Endothelial cell of hepatic sinusoid (primary cell): ENCODE measurements at regions not wholly inside any gene's neighbourhood (a gene's known extent, or its start where the extent isn't known, plus 50 kb on each side); places are given as distances from the start of the nearest gene placed in this dataset.

Experiments
- in situ Hi-C: cut with HindIII; loops from 2 replicates; pipeline ENCODE4 v1.10.0; 2017; ENCODE audit warnings: low sequenced_read_pairs

DNA sequence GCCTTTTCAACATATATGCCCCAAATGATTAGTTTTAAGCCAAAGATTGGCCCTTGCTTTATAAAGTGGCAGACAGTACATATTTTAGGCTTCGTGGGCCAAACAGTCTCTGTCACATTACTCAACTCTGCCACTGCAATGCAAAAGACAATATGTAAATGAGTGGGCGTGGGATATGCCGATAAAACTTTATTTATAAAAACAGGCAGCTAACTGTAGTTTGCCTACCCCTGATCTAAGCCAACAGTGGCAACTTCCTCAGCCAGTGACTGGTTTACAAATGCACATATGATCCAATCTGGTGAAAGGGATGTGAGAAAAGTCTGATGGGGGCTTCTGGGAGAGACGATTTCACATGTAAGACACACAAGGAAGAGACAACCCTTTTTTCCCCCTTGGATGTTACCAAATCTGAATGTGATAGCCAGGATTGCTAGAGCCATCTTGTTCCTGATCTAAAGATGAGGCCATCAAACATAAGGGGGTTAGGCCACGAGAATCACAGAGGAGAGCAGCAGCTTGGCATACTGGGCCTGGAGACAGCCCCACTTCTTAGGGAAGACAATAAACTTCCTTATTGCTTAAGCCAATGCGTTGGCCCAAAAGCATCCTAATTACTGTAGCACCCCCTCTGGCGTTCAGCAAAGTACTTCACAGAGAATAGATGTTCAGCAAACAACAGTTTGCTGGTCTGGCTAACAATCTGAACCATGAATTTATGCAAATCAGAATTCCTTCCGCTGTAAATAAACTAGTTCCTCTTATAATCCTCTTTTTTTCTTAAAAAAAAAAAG lies 75.2 kb upstream of the TMCC3 start:
- in situ Hi-C loops: no loop called here

DNA sequence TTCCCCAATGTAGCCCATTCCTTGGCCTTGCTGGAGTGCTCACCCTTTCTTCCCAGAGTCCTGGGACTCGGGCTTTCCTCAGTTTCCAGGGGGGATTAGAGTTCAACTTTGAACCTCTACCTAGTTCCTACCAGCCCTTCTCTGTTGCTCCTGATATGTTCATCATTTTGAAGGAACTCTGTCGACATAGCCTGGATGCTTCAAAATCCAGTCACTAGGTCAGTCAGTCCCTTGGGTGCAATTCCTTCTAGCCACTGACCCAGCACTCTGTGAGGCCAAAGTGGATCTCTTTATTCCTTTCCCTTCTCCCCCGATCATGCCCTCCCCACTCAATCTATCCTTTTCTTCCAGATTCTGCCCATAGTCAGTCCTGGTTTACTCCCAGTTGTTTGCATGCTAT lies 72.3 kb upstream of the TMCC3 start:
- in situ Hi-C loops: no loop called here

DNA sequence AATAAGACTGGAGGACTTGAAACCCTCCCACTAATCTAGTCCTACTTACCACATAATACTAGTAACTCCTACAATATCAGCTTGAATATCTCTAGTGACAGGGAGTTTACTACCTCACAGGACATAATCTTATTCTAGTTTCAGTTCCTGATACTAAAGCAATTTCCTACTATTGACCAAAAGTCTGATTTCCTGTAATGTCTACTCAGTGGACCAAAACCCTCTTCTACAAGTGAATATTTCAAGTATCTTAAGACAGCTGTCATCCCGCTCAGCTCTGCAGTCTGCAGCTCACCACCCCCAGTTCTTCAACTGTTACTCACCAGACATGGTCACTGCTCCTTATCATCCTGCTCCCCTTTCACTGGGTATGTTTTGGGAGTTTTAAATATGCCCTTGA lies 70.8 kb upstream of the TMCC3 start:
- in situ Hi-C loops: no loop called here

DNA sequence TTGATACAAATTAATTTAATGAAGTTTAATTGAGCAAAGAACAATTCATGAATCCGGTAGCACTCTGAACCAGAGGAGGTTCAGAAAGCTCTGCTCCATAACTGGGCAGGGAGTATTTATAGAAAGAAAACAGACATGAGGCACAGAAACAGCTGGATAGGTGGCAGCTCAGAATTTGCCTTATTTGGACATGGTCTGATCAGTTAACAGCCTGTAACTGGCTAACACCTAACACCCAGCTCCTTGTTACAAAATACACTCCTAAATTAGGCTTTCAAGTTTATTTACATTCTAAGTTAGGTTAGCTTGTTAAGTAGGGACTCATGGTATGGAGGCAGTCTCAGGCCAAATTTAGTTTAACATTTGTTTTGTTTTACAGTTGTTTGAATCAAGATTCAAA lies 67.8 kb upstream of the TMCC3 start:
- in situ Hi-C loops: no loop called here

DNA sequence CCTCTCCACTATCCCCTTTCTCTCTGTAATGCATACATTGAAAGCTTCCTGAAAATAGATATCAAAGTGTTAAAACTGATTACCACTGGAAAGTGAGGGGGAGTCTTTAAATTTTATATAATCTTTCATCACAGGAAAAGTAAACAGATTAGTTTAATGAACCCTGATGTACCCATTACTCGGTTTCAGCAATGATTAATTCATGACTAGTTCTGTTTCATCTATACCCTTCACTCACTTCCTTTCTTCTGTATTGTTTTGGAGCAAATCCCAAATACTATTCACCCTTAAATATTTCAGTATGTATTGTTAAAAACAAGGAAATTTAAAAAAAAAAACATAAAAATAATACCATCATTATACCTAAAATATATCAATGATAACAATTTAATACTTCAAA lies 67.3 kb upstream of the TMCC3 start:
- in situ Hi-C loops: no loop called here

DNA sequence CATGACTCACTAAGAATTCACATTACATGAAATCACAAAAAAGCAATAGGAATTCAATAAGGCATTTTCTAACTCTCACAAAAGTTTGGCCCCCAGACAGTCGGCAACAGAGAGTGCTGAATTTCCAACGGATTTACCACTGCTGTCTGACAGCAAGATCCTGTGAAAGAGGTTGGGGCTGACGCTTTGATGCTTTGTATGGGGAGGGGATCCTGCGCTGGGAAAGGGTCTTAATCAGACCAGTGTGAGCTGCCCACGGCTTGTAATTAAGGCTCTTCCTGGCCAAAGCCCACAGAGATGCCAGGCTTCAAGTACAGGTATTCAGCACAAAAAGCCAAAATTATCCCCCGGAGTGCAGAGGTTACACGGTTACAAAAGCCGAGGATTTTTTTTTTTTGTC lies 66.8 kb upstream of the TMCC3 start:
- in situ Hi-C loops: no loop called here

DNA sequence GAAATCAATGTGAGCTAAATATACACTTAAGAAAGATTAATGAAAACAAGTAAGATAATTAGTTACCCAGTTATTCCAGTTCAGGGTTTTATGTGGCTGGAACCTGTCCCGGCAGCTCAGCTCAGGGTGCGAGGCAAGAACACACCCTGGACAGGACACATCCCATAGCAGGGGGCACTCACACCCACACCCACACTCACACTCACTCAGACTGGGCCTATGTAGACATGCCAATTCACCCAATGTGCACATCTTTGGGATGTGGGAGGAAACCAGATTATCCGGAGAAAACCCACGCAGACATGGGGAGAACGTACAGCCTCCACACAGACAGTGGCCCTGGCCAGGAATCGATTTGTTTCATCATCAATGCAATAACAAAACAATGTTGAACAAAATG lies 66.0 kb upstream of the TMCC3 start:
- in situ Hi-C loops: no loop called here

DNA sequence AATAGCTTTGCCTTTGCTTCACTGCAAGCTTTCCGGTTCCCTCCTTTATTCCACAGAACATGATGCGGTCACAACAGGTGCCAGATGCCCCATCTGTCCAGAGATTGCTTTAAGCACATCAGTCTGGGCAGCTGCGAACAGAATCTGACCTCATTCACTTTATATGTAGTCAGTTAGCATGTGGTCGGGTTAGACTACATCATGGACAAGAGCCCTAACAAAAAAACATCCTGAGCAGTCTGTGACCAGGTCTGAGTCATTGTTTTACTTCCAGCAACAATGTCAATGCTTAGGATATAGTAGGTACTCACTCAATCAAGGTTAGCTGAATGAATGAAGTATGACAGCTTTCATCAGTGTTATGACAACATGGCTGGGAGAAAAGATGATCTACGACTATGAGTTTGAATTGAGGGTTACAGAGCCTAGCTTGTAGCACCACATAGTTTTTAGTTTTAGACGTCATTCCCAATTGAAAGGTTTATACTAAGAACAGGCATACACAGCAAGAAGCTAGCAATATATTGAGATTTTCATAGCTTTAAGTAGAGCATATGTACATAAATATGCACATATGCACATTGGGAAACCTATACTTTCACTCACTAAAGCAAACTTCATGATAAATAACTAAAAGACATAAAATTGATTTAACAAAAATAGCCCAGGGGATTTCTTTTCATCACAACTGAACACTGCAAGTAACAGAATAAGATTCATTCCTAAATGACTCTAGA lies 64.2 kb upstream of the TMCC3 start:
- in situ Hi-C loops: loop anchor here (5.0 kb wide), 1 partner anchor 82 kb away; no protein-coding TSS in a partner anchor

DNA sequence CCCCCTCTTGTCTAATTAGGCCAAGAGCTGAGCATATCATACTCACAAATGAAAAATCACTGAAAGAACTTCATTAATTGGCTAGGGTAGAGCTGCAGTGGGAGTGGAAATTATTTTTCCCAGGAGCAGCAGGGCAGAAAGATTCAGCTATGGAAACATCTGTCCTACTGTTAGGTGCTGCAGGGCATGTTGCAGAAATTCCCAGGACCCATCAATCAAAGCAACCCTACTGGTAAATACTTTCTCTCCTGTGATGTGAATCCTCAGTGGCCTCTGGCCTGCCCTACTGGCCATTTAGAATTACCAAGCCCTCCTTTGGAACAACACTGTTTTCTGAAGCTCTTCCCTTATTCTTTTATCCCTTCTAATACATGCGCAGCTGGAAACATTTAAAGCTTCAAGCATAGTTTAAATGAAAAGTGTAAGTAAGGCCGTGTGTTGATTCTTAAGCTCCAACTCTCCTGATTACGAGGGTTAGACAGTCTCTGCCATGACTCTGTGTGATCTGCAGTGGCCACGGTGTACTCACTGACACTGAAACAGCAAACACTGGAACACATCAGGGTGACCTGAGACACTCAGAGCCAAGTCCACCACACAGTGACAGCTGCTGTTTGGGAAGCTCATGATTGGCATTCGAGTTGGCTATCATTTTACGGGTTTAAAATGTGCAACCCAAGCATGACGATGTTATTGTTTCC lies 62.6 kb upstream of the TMCC3 start:
- in situ Hi-C loops: loop anchor here (5.0 kb wide), 1 partner anchor 81 kb away; no protein-coding TSS in a partner anchor

DNA sequence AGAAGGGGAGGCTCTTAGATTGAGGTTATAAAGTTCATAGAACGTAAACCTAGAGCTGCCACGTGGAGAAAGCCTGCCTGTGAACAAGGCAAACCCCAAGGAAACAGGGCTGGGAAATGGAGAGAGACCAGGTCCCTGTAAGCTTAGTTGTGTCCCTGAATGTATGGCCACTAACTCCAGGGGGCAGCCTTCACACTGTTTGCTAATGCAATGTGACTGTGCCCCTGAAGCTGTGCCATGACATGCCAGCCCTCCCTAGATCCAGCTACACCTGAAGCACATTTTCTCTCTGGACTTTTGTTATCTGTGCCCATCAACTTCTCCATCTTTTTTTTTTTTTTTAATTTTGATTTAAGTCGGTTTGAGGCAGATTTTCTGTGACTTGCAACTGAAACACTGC lies 60.6 kb upstream of the TMCC3 start:
- in situ Hi-C loops: loop anchor here (5.0 kb wide), 1 partner anchor 79 kb away; no protein-coding TSS in a partner anchor

DNA sequence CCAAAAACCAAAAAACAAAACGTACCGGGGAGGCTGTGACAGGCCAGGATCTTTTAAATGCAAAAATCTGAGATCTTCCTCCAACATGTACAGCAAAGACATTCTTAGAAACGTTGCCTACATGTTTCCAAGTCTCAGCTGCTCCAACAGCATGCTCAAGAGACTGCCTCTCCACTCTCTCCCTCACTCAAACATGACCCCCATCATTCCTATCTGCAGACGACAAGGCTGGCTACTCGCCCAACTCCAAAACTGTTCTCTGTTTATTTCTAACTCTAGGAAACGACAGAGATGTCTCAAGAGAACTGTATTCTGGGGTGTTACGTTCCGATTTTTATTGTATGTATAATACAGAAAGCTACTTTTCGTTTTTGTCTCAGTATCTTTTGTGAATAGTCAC lies 57.5 kb upstream of the TMCC3 start:
- in situ Hi-C loops: loop anchor here (5.0 kb wide), 1 partner anchor 41 kb away; no protein-coding TSS in a partner anchor

DNA sequence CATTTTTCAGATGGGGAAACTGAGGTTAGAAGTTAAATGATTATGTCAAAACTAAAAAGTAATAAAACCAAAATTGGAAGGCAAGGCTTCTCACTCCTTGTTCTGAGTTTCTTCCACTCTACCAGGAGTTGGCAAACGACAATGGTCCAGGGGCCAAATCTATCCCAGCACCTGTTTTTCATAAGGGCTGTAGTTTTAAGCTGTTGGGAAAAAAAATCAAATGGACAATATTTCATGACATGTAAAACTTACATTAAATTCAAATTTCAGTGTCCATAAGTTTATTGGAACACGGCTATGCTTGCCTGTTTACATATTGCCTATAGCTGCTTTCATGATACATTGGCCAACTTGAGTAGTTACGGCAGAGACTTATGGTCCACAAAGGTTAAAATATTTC lies 56.7 kb upstream of the TMCC3 start:
- in situ Hi-C loops: loop anchor here (5.0 kb wide), 1 partner anchor 40 kb away; no protein-coding TSS in a partner anchor

DNA sequence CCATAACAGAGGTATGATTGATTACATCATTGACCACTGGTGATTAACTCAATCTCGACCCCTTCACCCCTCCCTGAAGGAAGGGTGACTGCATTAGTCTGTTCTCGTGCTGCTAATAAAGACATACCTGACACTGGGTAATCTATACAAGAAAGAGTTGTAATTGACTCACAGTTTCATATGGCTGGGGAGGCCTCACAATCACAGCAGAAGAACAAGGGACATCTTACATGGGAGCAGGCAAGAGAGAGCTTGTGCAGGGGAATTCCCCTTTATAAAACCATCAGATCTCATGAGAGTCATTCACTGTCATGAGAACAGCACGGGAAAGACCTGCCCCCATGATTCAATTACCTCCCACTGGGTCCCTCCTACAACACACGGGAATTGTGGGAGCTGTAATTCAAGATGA lies 55.9 kb upstream of the TMCC3 start:
- in situ Hi-C loops: loop anchor here (5.0 kb wide), 1 partner anchor 39 kb away; no protein-coding TSS in a partner anchor

DNA sequence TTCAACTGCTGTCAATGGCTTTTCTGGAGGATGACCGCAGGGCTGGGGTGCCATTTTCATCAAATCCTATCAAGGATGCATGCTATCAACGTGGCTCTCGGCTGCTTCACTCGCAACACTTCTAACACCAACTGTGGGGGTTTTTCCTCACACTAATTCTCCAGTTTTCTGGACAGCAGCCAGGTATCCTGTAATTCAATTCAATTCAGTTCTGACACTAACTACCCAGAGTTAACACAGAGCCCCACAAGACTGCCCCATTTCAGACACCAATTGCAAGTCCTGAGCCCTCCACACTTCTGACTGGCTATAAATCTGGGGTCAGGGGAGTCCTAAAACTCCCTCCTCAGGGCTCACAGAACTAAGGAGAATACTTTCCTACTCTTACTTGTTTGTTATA lies 55.3 kb upstream of the TMCC3 start:
- in situ Hi-C loops: loop anchor here (5.0 kb wide), 1 partner anchor 38 kb away; no protein-coding TSS in a partner anchor

DNA sequence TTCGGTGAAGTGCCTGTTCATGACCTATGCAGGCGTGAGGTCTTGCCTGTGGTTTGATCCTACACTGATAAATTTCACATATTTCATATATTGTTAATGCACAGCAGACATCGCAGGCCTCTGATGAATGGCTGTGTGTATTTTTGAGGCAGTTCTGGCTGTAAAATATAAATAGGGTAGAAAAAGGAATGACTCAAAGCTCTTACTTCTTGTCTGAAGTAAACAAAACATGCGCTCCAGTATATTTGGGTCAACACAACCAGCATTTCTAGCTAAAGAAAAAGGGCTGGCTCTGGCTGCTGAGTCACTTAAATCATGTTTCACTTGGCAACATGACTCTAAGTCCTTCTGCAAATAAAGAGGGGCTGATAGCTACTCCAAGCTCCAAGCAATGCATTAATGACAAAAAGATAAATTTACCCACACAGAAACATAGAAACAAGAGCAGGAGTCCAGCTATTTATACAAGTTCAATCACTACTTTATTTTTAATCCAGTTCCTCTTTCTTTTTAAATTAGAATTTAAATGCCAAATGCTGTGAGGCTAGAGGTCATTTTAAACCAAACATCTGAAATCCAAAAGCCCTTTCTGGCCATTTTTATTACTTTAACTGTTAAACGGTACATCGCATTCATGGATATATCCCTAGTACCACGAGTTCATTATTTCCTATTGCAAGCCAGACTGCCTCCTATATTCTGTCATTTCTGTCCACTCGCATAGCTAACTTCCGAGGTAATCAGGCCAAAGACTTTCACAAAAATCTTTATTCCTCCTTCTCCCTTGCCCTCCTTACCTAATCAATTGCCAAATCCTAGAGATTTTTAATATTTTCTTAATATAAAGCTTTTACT lies 54.3 kb upstream of the TMCC3 start:
- in situ Hi-C loops: loop anchor here (5.0 kb wide), 1 partner anchor 37 kb away; no protein-coding TSS in a partner anchor

DNA sequence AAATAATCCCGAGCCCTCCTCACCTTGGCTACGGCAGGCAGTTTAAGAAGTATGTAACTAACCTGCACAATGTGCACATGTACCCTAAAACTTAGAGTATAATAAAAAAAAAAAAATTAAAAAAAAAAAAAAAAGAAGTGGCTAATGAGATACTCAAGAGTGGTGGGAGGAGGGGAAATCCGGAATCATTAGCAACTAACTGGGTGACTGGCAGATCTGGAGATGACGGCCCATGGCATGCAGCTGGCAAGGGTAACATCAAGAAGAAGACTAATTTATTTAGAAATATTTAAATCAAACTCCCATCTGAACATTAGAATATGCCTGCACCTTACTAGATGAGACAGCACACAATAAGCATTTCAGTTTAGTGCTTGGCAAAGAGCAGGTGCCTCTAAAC lies 52.3 kb upstream of the TMCC3 start:
- in situ Hi-C loops: no loop called here

DNA sequence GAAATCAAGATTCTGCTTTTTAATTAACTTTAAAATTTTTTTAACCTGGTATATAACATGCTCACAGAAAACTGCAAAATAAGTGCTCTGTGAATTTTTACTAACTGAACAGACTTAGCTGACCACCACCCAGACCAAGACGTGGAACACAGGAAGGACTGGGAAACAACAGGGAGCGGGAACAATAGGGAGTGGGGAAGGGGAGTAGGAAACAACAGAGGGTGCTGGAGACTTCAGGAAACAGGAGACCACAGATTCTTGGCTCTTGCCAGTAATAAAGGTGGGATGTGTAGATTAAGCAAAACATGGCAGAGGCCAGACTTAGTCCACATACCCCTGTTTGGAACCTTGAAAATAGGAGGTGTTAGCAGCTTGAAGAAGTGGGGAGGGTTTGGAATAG lies 51.4 kb upstream of the TMCC3 start:
- in situ Hi-C loops: no loop called here

DNA sequence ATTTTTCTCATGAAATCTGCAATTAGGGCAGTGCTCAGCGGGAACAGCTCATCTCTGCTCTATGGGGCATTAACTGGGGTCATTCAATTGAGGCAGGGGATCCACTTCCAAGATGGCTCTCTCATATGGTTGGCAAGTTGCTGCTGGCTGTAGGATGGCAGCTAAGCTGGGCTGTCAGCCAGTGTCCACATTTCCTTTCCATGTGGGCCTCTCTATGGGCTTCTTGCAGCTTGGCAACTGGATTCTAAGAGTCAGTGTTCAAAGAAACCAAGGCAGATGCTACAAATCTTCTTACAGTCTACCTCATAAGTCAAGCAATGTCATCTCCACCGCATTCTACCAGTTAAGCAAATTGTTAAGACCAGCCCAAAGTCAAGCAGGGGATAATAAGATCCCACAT lies 50.3 kb upstream of the TMCC3 start:
- in situ Hi-C loops: no loop called here
